WERI-Rb-1 (cell line): ENCODE measurements at regions not wholly inside any gene's neighbourhood (a gene's known extent, or its start where the extent isn't known, plus 50 kb on each side); places are given as distances from the start of the nearest gene placed in this dataset.

Source experiments
- DNase-seq: peaks from one replicate; pipeline ENCODE4 v3.0.0-alpha.2; 2020
- H3K27ac ChIP-seq: fragments of 250-450 bp; sonication (Bioruptor Pico); 2 replicates; pipeline ENCODE4 v1.5.1; 2020; ENCODE audit warnings: mild to moderate bottlenecking, moderate library complexity
- H3K27me3 ChIP-seq: fragments of 250-450 bp; sonication (Bioruptor Pico); 2 replicates; pipeline ENCODE4 v1.5.1; 2021; ENCODE audit warnings: mild to moderate bottlenecking, low read depth, moderate library complexity; ENCODE audit not compliant: insufficient read depth, severe bottlenecking
- H3K36me3 ChIP-seq: fragments of 250-450 bp; sonication (Bioruptor Pico); 2 replicates; pipeline ENCODE4 v1.5.1; 2020; ENCODE audit warnings: mild to moderate bottlenecking, moderate library complexity
- H3K4me3 ChIP-seq: 2 replicates; pipeline ENCODE4 v1.5.1; 2011; ENCODE audit warnings: low read depth, mild to moderate bottlenecking, control low read depth, low read length
- H3K9me3 ChIP-seq: fragments of 250-450 bp; sonication (Bioruptor Pico); 2 replicates; pipeline ENCODE4 v1.5.1; 2021; ENCODE audit warnings: mild to moderate bottlenecking, moderate library complexity; ENCODE audit not compliant: severe bottlenecking
- CTCF ChIP-seq: IDR thresholded peaks from 2 replicates; pipeline ENCODE4 v1.5.1; 2011; ENCODE audit warnings: low read depth, mild to moderate bottlenecking, control low read depth, inconsistent platforms, low read length

- Histone ChIP-seq H3K9me3 (peaks cover 2% of the 10 kb centered on the region), H3K27ac (no peak overlapping the region), H3K4me3 (no peak overlapping the region), H3K36me3 (no peaks in the 10 kb centered on the region), H3K27me3 (no peaks in the 10 kb centered on the region)
- DNase-seq, result no peak
- no peak for TF ChIP-seq CTCF
Observed at GRCh38 chr7:36090976-36091873, 61.8 kb upstream of the EEPD1 start.

GRCh38 chr7:36091874-36092176, 61.2 kb upstream of the EEPD1 start:
- DNase-seq, result no peak
- no peaks in the 10 kb centered on the region for H3K36me3 ChIP-seq
- no peaks in the 10 kb centered on the region for H3K27me3 ChIP-seq
- H3K4me3 ChIP-seq, result no peak overlapping the region
- H3K9me3 ChIP-seq, result peaks cover 2% of the 10 kb centered on the region
- H3K27ac ChIP-seq, result no peak overlapping the region
- TF ChIP-seq CTCF, result no peak

GRCh38 chr7:36092221-36092771, 60.8 kb upstream of the EEPD1 start:
- DNase-seq, result no peak
- Histone ChIP-seq H3K27me3 (no peaks in the 10 kb centered on the region), H3K27ac (no peak overlapping the region), H3K4me3 (no peak overlapping the region), H3K9me3 (peaks cover 2% of the 10 kb centered on the region), H3K36me3 (no peaks in the 10 kb centered on the region)
- TF ChIP-seq CTCF, result no peak

- DNase-seq, result no peak
Observed at GRCh38 chr7:36096460-36097095, 56.5 kb upstream of the EEPD1 start.

GRCh38 chr7:36098096-36098495, 55.0 kb upstream of the EEPD1 start:
- H3K27ac ChIP-seq, result no peak overlapping the region
- no peaks in the 10 kb centered on the region for H3K36me3 ChIP-seq
- no peak for TF ChIP-seq CTCF
- no peak for DNase-seq
- no peak overlapping the region for H3K4me3 ChIP-seq
- no peaks in the 10 kb centered on the region for H3K9me3 ChIP-seq
- H3K27me3 ChIP-seq, result no peaks in the 10 kb centered on the region

More at GRCh38 chr7:36096460-36097095, 56.5 kb upstream of the EEPD1 start:
- Histone ChIP-seq H3K27me3 (no peaks in the 10 kb centered on the region), H3K9me3 (no peaks in the 10 kb centered on the region), H3K4me3 (no peak overlapping the region), H3K27ac (no peak overlapping the region), H3K36me3 (no peaks in the 10 kb centered on the region)
- TF ChIP-seq CTCF, result no peak
